KG1 (cell line): ENCODE measurements at regions not wholly inside any gene's neighbourhood (a gene's known extent, or its start where the extent isn't known, plus 50 kb on each side); places are given as distances from the start of the nearest gene placed in this dataset.
"Not testable (repeated sequence)": the region's sequence is repeated elsewhere in the genome, so short reads cannot be mapped to it uniquely, and the experiment has no call there.

Experiments used
- DNase-seq: peaks from one replicate; lab custom pipeline; 2025; lab: John Stamatoyannopoulos, UW

DNA sequence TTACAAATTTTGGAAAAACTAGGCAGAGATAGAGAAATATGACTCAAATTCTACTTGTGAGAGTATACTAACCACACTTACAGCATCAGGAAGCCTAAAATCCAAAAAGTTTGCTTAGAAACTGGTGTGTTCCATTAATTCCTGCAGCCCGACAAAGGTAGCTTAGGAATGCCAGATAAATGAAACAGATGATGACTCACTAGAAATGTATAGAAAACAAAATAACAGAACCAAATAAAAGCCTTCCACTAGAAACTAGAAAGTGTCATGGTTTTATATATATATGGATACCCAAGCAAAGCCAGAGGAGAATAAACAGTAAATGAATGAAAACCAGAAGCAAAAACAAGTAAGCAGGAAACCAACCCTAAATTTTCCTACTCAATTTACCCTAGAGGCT is 272.2 kb upstream of the PRDM9 start:
- no peak for DNase-seq

GRCh38 chr5:23234197-23234596 is 273.2 kb upstream of the PRDM9 start:
- no peak for DNase-seq

DNA sequence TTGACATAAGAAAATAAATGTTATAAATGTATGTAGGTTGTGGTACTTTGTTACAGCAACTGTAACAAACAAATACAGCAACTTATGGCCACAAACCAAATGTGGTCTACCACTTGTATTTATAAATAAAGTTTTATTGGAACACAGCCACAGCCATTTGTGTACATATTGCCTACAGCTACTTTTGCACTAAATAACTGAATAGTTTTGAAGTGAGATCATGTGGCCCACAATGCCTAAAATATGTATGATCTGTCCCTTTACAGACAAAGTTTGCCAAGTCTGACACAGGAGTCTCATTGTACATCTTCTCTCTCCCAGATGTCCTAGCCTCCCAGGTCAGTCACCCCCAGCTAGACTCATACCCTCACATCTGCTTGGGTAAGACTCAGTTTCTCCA is 283.6 kb upstream of the PRDM9 start:
- DNase-seq, result no peak

- DNase-seq, result no peak
These were observed 285.6 kb upstream of the PRDM9 start for GRCh38 chr5:23221831-23222230.

GRCh38 chr5:23217159-23217558 is 290.2 kb upstream of the PRDM9 start:
- no peak for DNase-seq

GRCh38 chr5:23216345-23216744 is 291.1 kb upstream of the PRDM9 start:
- no peak for DNase-seq

GRCh38 chr5:23208959-23209431 is 298.4 kb upstream of the PRDM9 start:
- peak; percentile 74 for DNase-seq

- DNase-seq, result no peak
These were observed 303.3 kb upstream of the PRDM9 start for GRCh38 chr5:23204111-23204510.

DNA sequence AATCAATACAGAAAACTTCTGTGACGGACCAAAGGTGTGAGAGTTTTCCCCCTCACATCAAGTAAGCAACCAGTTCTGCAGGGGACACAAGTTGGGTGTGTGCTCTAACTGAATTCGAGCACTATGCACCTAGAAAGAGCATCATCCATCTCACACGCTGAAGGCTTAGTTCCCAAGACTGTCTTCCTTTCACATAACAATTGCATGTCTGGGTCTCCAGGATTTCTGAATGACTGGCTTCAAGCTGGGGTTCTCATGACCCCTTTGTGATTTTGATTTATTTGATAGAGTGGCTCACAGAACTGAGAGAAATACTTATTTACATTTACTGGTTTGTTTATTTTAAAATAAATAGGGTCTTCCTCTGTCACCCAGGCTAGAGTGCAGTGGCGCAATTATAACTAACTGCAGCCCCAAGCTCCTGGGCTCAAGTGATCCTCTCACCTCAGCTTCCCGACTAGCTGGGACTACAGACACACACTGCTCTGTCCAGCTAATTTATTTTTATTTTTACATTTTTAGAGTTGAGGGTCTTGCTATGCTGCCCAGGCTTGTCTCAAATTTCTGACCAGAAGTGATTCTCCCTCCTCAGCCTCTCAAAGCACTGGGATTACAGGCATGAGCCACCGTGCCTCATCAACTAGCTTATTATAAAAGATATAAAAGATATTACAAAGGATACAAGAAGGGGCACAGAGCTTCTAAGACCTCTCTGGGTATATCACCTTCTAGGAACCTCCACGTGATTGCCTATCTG is 316.7 kb upstream of the CDH12 start:
- no peak for DNase-seq

- DNase-seq, result no peak
These were observed 311.8 kb upstream of the CDH12 start for GRCh38 chr5:23164971-23165370.

DNA sequence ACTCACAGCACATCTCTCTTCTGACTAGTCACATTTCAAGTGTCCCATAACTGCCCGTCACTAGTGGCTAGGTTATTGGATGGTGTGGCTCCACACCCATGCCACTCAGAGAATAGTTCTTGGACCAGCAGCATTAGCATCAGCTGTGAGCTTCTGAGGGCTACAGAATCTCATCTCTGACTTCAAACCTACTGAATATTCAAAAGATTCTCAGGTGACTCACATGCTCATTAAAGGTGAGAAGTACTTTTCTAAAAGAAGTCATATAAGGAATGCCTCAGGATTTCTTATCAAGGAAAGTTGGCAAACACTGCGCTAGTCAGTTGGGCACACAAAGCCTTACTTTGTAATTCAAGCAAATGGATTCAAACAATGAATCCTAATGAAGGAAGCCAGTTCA is 305.0 kb upstream of the CDH12 start:
- no peak for DNase-seq

GRCh38 chr5:23157716-23158115 is 304.6 kb upstream of the CDH12 start:
- DNase-seq, result no peak

GRCh38 chr5:23157169-23157568 is 304.0 kb upstream of the CDH12 start:
- no peak for DNase-seq

GRCh38 chr5:23147625-23148024 is 294.5 kb upstream of the CDH12 start:
- no peak for DNase-seq

GRCh38 chr5:23146183-23146582 is 293.0 kb upstream of the CDH12 start:
- no peak for DNase-seq

DNA sequence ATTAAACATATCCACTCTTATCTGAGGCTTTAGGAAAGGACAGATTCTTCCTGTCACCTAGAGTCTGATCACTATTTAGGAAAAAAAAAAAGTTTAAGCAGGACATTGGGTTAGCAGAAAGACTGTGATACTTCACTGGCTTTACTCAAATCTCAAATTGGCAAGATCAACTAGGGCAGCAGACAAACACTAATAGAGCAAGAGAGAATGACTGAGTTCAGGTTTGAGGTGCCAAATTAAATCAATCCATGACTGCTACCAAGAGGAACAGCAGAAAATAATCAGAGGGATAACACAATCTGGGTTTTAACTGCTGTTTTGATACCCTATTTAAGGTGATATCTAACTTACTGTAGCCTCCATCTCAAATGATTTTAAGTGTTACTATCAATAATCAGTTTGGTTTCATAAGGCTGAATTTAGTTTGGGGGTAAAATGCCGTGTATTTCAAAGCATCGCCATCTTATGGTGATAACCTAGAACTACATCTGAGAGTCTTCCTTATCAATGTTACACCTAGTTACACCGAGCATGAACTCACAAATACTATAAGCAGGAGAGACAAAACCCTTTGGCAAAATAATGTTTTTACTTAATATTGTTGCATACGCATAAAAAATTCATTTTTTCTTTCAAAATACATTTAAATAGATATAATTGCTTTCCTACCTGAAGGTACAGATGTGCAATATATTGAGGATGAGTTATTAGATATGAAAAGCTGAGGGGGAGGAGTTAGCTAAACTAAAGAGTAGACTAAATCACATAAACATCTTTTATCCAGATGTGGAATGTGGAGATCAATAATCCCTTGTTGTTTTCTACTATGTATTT is 286.4 kb upstream of the CDH12 start:
- no peak for DNase-seq

- DNase-seq, result no peak
These were observed 283.8 kb upstream of the CDH12 start for GRCh38 chr5:23136958-23137357.

- DNase-seq, result no peak
These were observed 279.1 kb upstream of the CDH12 start for GRCh38 chr5:23132231-23132630.

GRCh38 chr5:23112237-23112636 is 259.1 kb upstream of the CDH12 start:
- DNase-seq, result no peak

GRCh38 chr5:23105021-23105420 is 251.9 kb upstream of the CDH12 start:
- DNase-seq, result no peak

DNA sequence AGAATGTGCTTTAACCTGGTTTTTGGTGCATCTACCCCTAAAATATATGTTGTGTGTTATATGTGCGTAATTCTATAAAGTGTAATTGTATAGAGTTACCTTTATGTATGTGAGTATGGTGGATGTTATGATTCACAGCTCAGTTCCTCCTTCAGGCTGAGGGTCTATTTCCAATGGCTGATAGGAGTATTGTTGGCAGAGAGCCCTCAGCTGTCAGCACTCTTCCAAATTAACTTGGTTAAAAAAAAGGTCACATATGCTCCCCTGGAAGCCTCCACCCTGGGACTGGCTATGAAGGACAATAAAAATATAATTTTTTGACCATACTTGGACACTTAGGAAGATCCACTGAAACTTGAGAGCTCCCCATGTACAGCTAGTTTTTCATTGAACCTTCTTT is 250.4 kb upstream of the CDH12 start:
- no peak for DNase-seq

GRCh38 chr5:23095418-23095817 is 242.3 kb upstream of the CDH12 start:
- not testable (repeated sequence) for DNase-seq

GRCh38 chr5:23089286-23089685 is 236.1 kb upstream of the CDH12 start:
- no peak for DNase-seq
